Cardiac muscle cell (in vitro differentiated cells and primary cell): ENCODE measurements at regions not wholly inside any gene's neighbourhood (a gene's known extent, or its start where the extent isn't known, plus 50 kb on each side); places are given as distances from the start of the nearest gene placed in this dataset.

Experiments used
- DNase-seq, 2 donors: peaks; one replicate each; pipeline versions ENCODE4 v3.0.0 to v3.0.0-alpha.2; 2010 to 2017; ENCODE audit warnings: low read depth in 1 of 2, low spot score in 1 of 2
- H3K27ac ChIP-seq: fragments of 200-600 bp; sonication (generic); 2 replicates; pipeline ENCODE4 v1.5.1; 2016
- H3K27me3 ChIP-seq: fragments of 200-600 bp; sonication (generic); 2 replicates; pipeline ENCODE4 v1.6.0; 2016; ENCODE audit warnings: control low read depth
- H3K36me3 ChIP-seq: fragments of 200-600 bp; sonication (generic); 2 replicates; pipeline ENCODE4 v1.5.1; 2016; ENCODE audit warnings: control low read depth
- H3K4me1 ChIP-seq: fragments of 200-600 bp; sonication (generic); 2 replicates; pipeline ENCODE4 v1.8.1; 2017; ENCODE audit warnings: low read depth, mild to moderate bottlenecking, mixed run types
- H3K4me3 ChIP-seq: fragments of 200-600 bp; sonication (generic); 2 replicates; pipeline ENCODE4 v1.5.1; 2016; ENCODE audit warnings: mild to moderate bottlenecking
- H3K9me3 ChIP-seq: fragments of 200-600 bp; sonication (generic); 2 replicates; pipeline ENCODE4 v1.5.1; 2017; ENCODE audit warnings: low read depth, mild to moderate bottlenecking, control low read depth
- TF ChIP-seq, protein P1 (sequence below): IDR thresholded peaks from 2 replicates; pipeline ENCODE4 v1.5.1; 2012; ENCODE audit warnings: low read depth, mild to moderate bottlenecking, low read length

- TF ChIP-seq, protein P1, sequence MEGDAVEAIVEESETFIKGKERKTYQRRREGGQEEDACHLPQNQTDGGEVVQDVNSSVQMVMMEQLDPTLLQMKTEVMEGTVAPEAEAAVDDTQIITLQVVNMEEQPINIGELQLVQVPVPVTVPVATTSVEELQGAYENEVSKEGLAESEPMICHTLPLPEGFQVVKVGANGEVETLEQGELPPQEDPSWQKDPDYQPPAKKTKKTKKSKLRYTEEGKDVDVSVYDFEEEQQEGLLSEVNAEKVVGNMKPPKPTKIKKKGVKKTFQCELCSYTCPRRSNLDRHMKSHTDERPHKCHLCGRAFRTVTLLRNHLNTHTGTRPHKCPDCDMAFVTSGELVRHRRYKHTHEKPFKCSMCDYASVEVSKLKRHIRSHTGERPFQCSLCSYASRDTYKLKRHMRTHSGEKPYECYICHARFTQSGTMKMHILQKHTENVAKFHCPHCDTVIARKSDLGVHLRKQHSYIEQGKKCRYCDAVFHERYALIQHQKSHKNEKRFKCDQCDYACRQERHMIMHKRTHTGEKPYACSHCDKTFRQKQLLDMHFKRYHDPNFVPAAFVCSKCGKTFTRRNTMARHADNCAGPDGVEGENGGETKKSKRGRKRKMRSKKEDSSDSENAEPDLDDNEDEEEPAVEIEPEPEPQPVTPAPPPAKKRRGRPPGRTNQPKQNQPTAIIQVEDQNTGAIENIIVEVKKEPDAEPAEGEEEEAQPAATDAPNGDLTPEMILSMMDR, result no peak
- Histone ChIP-seq H3K27ac (no peak overlapping the region), H3K4me1 (peaks cover 5% of the 10 kb centered on the region), H3K4me3 (no peak overlapping the region), H3K36me3 (no peaks in the 10 kb centered on the region), H3K9me3 (no peaks in the 10 kb centered on the region), H3K27me3 (no peaks in the 10 kb centered on the region)
- no peak for DNase-seq
Observed at GRCh38 chr7:116447436-116447835, 52.1 kb upstream of the CAV2 start.

DNA sequence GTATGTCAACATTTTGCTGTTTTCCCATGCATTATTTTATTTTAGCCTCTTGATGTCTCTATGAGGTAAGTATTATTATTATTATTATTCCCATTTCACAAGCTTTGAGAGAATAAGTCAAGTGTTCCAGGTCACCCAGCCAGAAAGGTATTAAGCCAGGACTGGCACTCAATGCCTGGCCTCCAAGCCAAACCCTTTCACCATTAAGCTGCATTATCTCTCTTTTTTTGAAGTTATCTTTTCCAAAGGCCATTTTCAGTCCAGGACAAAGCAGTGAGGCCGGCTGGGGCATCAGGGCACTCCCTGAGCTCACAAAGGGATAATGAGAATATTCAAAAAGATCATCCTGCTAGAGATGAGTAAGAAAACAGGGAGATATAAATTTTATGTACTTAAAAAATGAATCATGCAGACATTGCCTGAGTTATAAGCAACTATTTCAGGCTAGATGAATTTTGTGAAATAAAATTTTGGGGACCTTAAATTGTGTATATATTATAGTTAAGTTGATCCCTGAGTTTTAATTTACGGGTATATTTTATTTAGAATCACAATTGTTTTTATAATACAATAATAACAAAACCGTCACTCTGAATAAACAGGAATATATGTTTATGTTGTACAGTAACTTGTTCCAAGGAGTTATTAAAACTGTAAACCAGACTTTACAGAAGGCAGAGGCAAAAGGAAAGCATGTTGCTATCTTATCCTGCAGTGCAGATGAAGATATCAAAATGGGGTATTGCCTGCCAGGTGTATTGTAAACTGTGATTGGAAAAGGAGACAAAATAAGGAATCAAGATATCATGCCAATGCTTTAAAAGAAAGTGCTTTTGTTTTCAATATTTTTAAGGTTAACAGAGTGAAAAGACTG lies 51.3 kb upstream of the CAV2 start:
- TF ChIP-seq, protein P1, result no peak
- Histone ChIP-seq H3K4me3 (no peak overlapping the region), H3K27ac (no peak overlapping the region), H3K4me1 (peaks cover 5% of the 10 kb centered on the region), H3K9me3 (no peaks in the 10 kb centered on the region), H3K27me3 (no peaks in the 10 kb centered on the region), H3K36me3 (no peaks in the 10 kb centered on the region)
- DNase-seq, result no peak

DNA sequence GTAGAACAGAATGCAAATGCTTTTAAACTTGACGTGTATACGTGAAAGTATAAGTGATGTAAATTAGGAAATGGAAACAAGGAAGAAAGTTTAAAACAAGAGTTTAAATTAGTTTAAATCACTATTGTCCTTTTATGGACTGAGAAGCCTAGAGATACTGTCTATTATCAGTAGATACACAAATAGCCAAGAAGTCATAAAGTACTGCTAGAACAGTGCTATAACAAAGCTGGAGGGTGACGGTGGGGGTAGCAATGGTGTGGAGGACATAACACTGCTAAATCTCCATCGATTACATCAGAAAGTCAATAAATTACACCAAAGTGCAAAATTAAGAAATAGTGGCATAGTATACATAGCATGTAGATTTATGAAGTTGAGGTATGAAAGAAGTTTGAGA lies 50.1 kb upstream of the CAV2 start:
- no peak for DNase-seq
- H3K36me3 ChIP-seq, result no peaks in the 10 kb centered on the region
- H3K4me3 ChIP-seq, result no peak overlapping the region
- peaks cover 5% of the 10 kb centered on the region for H3K4me1 ChIP-seq
- no peaks in the 10 kb centered on the region for H3K9me3 ChIP-seq
- TF ChIP-seq, protein P1, result no peak
- no peak overlapping the region for H3K27ac ChIP-seq
- no peaks in the 10 kb centered on the region for H3K27me3 ChIP-seq
